ENCODE measurements at regions not wholly inside any gene's neighbourhood (a gene's known extent, or its start where the extent isn't known, plus 50 kb on each side); places are given as distances from the start of the nearest gene placed in this dataset.

- no peak for TF ChIP-seq ZNF462 (CRISPR knock-in tag; IDR thresholded peaks at IDR 0.05)
- TF ChIP-seq STAT1 (IDR thresholded peaks at IDR 0.05; ENCODE audit: unreplicated experiment) = no peak
Observed at GRCh38 chr6:169379495-169380070, 125.9 kb upstream of the THBS2 start (continued).

- Histone ChIP-seq H3F3A (replicated peaks; ENCODE audit: low read depth) (no peaks in the 10 kb centered on the region), H3K27me3 (ENCODE audit: insufficient read depth) (no peaks in the 10 kb centered on the region), H3K9me2 (ENCODE audit: insufficient read depth) (no peaks in the 10 kb centered on the region), H2AFZ (no peak overlapping the region), H4K20me1 (replicated peaks; ENCODE audit: insufficient read depth) (no peaks in the 10 kb centered on the region), H3K4me1 (ENCODE audit: insufficient read depth) (no peaks in the 10 kb centered on the region), H3K79me2 (replicated peaks; ENCODE audit: insufficient read depth) (no peaks in the 10 kb centered on the region), H3K4me2 (no peak overlapping the region), H3K36me3 (ENCODE audit: insufficient read depth) (0 out of 2 replicates have a peak, but pooled peaks cover 2% of the 10 kb centered on the region), H3K4me3 (no peak overlapping the region), H3K27ac (ENCODE audit: low read depth) (no peak overlapping the region)
- Mint-ChIP-seq H3K9me3 (peaks cover 32% of the 10 kb centered on the region), H3K27ac (no peak overlapping the region), H3K4me1 (no peaks in the 10 kb centered on the region), H3K36me3 (ENCODE audit: low read depth) (peaks cover 14% of the 10 kb centered on the region), H3K4me3 (no peak overlapping the region), H3K27me3 (ENCODE audit: insufficient read depth, low read depth, poor library complexity) (peaks cover 8% of the 10 kb centered on the region)
- DNase-seq (ENCODE audit: low spot score) (no peak), ATAC-seq (no peak)
- no peak for TF ChIP-seq STAT1 (IDR thresholded peaks at IDR 0.05; ENCODE audit: unreplicated experiment)
- TF ChIP-seq CREB1 (CRISPR knock-in tag; IDR thresholded peaks at IDR 0.05; ENCODE audit: low read depth) = no peak
- TF ChIP-seq NANOG (IDR thresholded peaks at IDR 0.05; ENCODE audit: borderline replicate concordance) = no peak
- no peak for TF ChIP-seq EZH2 (IDR thresholded peaks at IDR 0.05; ENCODE audit: low read depth, unreplicated experiment)
- no peak for TF ChIP-seq ZNF114 (CRISPR knock-in tag; IDR thresholded peaks at IDR 0.05)
- no peak for TF ChIP-seq CTCF (conservative IDR thresholded peaks at IDR 0.05; ENCODE audit: low read depth in 2 of 2)
- TF ChIP-seq JUNB (IDR thresholded peaks at IDR 0.05; ENCODE audit: unreplicated experiment) = no peak
Observed at GRCh38 chr6:169378620-169379381, 125.2 kb upstream of the THBS2 start.

Measured in GM23338 (cell line).